Parathyroid adenoma (tissue), 2 donors: ENCODE measurements at regions not wholly inside any gene's neighbourhood (a gene's known extent, or its start where the extent isn't known, plus 50 kb on each side); places are given as distances from the start of the nearest gene placed in this dataset.

Source experiments
- H2AFZ ChIP-seq: fragments of 300-600 bp; sonication (generic); one replicate; pipeline ENCODE4 v1.7.0; 2017; ENCODE audit warnings: antibody characterized with exemption, mild to moderate bottlenecking
- H3K27ac ChIP-seq: fragments of 300-600 bp; sonication (generic); one replicate; pipeline ENCODE4 v1.7.0; 2017
- H3K27me3 ChIP-seq: fragments of 300-600 bp; sonication (generic); one replicate; pipeline ENCODE4 v1.7.0; 2017; ENCODE audit warnings: low read length; ENCODE audit not compliant: control insufficient read depth, insufficient read depth
- H3K36me3 ChIP-seq: fragments of 300-600 bp; sonication (generic); one replicate; pipeline ENCODE4 v1.7.0; 2017; ENCODE audit warnings: low read length; ENCODE audit not compliant: control insufficient read depth, insufficient read depth
- H3K4me1 ChIP-seq: fragments of 300-600 bp; sonication (generic); one replicate; pipeline ENCODE4 v1.7.0; 2017; ENCODE audit warnings: control low read depth
- H3K4me2 ChIP-seq: fragments of 300-600 bp; sonication (generic); one replicate; pipeline ENCODE4 v1.7.0; 2017; ENCODE audit warnings: low read length
- H3K4me3 ChIP-seq: fragments of 300-600 bp; sonication (generic); one replicate; pipeline ENCODE4 v1.7.0; 2017; ENCODE audit warnings: low read depth, low read length
- H3K79me2 ChIP-seq: fragments of 300-600 bp; sonication (generic); one replicate; pipeline ENCODE4 v1.7.0; 2017; ENCODE audit warnings: control low read depth
- H3K9ac ChIP-seq: fragments of 300-600 bp; sonication (generic); one replicate; pipeline ENCODE4 v1.7.0; 2017; ENCODE audit warnings: mild to moderate bottlenecking
- H3K9me3 ChIP-seq: fragments of 300-600 bp; sonication (generic); one replicate; pipeline ENCODE4 v1.7.0; 2017; ENCODE audit warnings: low read length; ENCODE audit not compliant: control insufficient read depth
- TF ChIP-seq, protein P1 (sequence below): fragments of 300-600 bp; sonication (generic); IDR thresholded peaks from one replicate; pipeline ENCODE4 v1.7.0; 2017; ENCODE audit warnings: antibody characterized with exemption, mild to moderate bottlenecking
- donor health status: primary hyperparathyroidism.

DNA sequence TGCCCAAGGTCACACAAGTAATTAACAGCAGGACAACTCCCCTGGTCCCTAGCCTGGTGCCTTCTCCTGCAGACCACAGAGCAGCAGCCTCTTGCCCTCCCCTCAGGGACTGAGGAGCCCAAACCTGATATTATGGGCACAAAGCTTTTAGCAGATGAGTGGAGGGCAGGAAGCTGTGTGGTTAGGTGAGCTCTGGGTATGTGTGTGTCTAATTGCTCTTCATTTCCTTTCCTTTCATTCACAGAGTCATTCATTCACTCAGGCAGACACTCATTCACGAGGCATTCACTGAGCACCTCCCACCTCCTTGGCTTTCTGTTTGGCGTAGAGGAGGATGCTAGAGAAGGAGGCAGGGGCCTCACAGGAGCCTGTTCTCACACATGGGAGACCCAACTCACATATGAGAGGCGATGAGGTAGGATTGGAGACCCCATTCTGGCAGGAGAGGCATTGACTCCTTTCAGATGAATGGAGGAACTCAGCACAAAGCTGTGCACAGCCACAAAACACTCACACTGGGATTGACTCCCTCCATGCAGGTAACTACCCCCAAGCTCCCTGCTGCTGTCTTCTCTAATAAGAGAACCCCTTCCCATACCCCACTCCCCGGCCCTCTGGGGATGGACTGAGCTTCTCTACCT lies 306.8 kb upstream of the SKOR2 start:
- TF ChIP-seq, protein P1, sequence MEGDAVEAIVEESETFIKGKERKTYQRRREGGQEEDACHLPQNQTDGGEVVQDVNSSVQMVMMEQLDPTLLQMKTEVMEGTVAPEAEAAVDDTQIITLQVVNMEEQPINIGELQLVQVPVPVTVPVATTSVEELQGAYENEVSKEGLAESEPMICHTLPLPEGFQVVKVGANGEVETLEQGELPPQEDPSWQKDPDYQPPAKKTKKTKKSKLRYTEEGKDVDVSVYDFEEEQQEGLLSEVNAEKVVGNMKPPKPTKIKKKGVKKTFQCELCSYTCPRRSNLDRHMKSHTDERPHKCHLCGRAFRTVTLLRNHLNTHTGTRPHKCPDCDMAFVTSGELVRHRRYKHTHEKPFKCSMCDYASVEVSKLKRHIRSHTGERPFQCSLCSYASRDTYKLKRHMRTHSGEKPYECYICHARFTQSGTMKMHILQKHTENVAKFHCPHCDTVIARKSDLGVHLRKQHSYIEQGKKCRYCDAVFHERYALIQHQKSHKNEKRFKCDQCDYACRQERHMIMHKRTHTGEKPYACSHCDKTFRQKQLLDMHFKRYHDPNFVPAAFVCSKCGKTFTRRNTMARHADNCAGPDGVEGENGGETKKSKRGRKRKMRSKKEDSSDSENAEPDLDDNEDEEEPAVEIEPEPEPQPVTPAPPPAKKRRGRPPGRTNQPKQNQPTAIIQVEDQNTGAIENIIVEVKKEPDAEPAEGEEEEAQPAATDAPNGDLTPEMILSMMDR = no peak
- H3K4me1 ChIP-seq = no peaks in the 10 kb centered on the region
- no peaks in the 10 kb centered on the region for H3K27me3 ChIP-seq
- no peaks in the 10 kb centered on the region for H3K9me3 ChIP-seq
- no peaks in the 10 kb centered on the region for H3K79me2 ChIP-seq
- no peaks in the 10 kb centered on the region for H3K36me3 ChIP-seq
- H3K4me3 ChIP-seq = no peak overlapping the region
- H2AFZ ChIP-seq = no peak overlapping the region
- no peak overlapping the region for H3K27ac ChIP-seq
- H3K9ac ChIP-seq = no peak overlapping the region
- H3K4me2 ChIP-seq = no peak overlapping the region

DNA sequence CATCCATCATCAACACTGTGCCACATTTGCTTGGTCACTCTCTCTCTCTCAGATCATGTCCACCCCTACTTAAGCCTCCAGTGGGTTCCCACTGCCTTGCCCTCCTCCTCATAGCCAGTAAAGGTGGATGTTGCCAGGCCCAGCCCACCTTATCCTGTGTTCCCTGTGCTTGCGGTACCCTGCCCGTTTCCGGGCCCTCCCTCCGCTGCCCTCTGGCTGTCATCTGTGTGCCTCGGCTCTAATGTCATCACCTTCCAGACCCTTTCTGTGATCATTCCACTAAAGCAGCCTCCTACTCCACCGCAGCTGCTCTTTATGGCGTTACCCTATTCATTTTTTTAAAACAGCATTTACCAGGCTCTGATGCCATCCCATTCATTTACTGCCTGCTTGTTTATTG lies 305.7 kb upstream of the SKOR2 start:
- Histone ChIP-seq H3K4me2 (no peak overlapping the region), H3K27me3 (no peaks in the 10 kb centered on the region), H3K9ac (no peak overlapping the region), H3K4me1 (no peaks in the 10 kb centered on the region), H3K36me3 (no peaks in the 10 kb centered on the region), H3K4me3 (no peak overlapping the region), H2AFZ (no peak overlapping the region), H3K27ac (no peak overlapping the region), H3K9me3 (no peaks in the 10 kb centered on the region), H3K79me2 (no peaks in the 10 kb centered on the region)
- TF ChIP-seq, protein P1 = no peak

DNA sequence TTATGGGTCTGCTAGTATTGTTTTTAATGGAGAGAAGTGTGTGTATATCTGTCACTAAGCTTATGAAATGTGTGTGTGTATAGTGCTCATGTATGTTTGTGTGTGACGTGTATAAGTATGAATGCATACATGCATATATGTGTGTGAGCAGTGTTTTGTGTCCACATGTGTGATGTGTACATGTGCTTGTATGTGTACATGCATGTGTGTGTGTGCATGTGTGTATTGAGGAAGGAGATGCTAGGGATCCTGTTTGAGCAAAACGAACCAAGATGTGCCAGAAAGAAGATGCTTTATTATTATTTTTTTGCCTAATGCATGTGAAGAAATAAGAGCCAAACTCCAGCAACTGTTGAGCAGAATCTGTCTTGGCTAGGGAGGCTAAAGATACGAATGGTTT lies 301.3 kb upstream of the SKOR2 start:
- no peak overlapping the region for H3K9ac ChIP-seq
- H3K79me2 ChIP-seq = no peaks in the 10 kb centered on the region
- H2AFZ ChIP-seq = no peak overlapping the region
- H3K36me3 ChIP-seq = no peaks in the 10 kb centered on the region
- TF ChIP-seq, protein P1 = no peak
- H3K9me3 ChIP-seq = no peaks in the 10 kb centered on the region
- H3K4me1 ChIP-seq = no peaks in the 10 kb centered on the region
- no peak overlapping the region for H3K4me2 ChIP-seq
- no peaks in the 10 kb centered on the region for H3K27me3 ChIP-seq
- no peak overlapping the region for H3K27ac ChIP-seq
- no peak overlapping the region for H3K4me3 ChIP-seq

DNA sequence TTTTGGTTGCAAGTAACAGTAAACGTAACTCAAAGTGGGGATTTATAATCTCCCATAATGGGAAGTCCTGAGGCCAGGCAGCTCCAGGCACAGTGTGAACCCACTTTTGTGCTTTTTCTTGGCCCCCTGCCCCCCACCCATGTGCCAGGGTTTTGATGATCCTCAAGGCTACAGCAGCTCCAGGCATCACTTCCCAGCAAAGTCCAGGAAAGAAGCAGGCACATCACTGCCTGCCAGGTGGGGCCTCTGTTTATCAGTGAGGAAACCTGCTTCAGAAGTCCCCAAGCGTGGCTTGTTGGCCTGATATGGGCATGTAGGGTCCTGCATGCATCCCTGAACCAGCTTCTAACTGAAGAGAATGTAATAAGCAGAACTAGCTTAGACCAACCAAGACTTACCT lies 299.2 kb upstream of the SKOR2 start:
- TF ChIP-seq, protein P1 = no peak
- no peak overlapping the region for H3K4me2 ChIP-seq
- no peak overlapping the region for H3K4me3 ChIP-seq
- no peaks in the 10 kb centered on the region for H3K27me3 ChIP-seq
- H2AFZ ChIP-seq = no peak overlapping the region
- H3K36me3 ChIP-seq = no peaks in the 10 kb centered on the region
- H3K27ac ChIP-seq = no peak overlapping the region
- H3K4me1 ChIP-seq = no peaks in the 10 kb centered on the region
- no peaks in the 10 kb centered on the region for H3K9me3 ChIP-seq
- no peak overlapping the region for H3K9ac ChIP-seq
- H3K79me2 ChIP-seq = no peaks in the 10 kb centered on the region

DNA sequence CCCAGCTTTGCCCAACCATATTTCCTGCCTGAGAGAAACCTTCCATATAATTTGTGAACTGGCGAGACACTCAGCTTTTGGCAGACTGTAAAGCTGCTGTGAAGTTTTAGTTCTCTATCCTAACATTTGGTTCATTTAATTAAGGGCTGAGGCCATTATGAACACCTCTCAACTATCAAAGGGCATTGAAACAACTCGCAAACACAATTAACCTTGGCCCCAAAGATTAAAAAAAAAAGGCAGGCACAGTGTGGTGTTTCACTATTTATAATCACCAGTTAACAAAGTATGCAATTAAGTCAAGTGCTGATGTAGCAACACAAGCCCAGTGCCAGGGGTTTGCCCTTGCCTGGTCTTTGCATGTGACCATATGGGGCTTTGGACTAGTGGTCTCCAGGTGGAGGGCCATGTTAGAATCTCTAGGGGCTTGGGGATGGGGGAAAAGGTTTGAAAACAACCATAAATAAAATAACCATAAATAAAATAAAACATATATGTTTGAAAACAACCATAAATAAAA lies 297.6 kb upstream of the SKOR2 start:
- TF ChIP-seq, protein P1 = no peak
- Histone ChIP-seq H3K27me3 (no peaks in the 10 kb centered on the region), H3K9me3 (no peaks in the 10 kb centered on the region), H3K9ac (no peak overlapping the region), H3K79me2 (no peaks in the 10 kb centered on the region), H3K4me3 (no peak overlapping the region), H2AFZ (no peak overlapping the region), H3K27ac (no peak overlapping the region), H3K4me2 (no peak overlapping the region), H3K36me3 (no peaks in the 10 kb centered on the region), H3K4me1 (no peaks in the 10 kb centered on the region)
